Karpas-422 (cell line): ENCODE measurements at regions not wholly inside any gene's neighbourhood (a gene's known extent, or its start where the extent isn't known, plus 50 kb on each side); places are given as distances from the start of the nearest gene placed in this dataset.
A peak's percentile ranks its signal among the peaks of the same experiment; 100 is the strongest.

ENCODE experiments used
- DNase-seq: peaks from one replicate; pipeline ENCODE4 v3.0.0-alpha.2; 2015
- H2AFZ ChIP-seq: fragments of 200-600 bp; sonication (generic); 2 replicates; pipeline ENCODE4 v1.6.1; 2014; ENCODE audit warnings: antibody characterized with exemption, low read length, mixed read lengths
- H3K27ac ChIP-seq: fragments of 200-600 bp; sonication (generic); 2 replicates; pipeline ENCODE4 v1.5.1; 2014; ENCODE audit warnings: mild to moderate bottlenecking, low read length, moderate library complexity
- H3K27me3 ChIP-seq: fragments of 200-600 bp; sonication (generic); 2 replicates; pipeline ENCODE4 v1.6.1; 2014; ENCODE audit warnings: low read length, mixed read lengths
- H3K36me3 ChIP-seq: fragments of 200-600 bp; sonication (generic); 2 replicates; pipeline ENCODE4 v1.6.1; 2014; ENCODE audit warnings: low read length, mixed read lengths; ENCODE audit not compliant: insufficient read depth
- H3K4me1 ChIP-seq: fragments of 200-600 bp; sonication (generic); 2 replicates; pipeline ENCODE4 v1.6.1; 2014; ENCODE audit warnings: mild to moderate bottlenecking, low read length, mixed read lengths
- H3K4me2 ChIP-seq: fragments of 200-600 bp; sonication (generic); 2 replicates; pipeline ENCODE4 v1.6.1; 2014; ENCODE audit warnings: low read length, low read depth, mild to moderate bottlenecking; ENCODE audit not compliant: poor library complexity, severe bottlenecking
- H3K4me3 ChIP-seq: fragments of 200-600 bp; sonication (generic); 2 replicates; pipeline ENCODE4 v1.5.1; 2014; ENCODE audit warnings: mild to moderate bottlenecking, antibody characterized with exemption, low read length, mixed read lengths
- H3K79me2 ChIP-seq: fragments of 200-600 bp; sonication (generic); 2 replicates; pipeline ENCODE4 v1.6.1; 2014; ENCODE audit warnings: mild to moderate bottlenecking, low read length, mixed read lengths
- H3K9ac ChIP-seq: fragments of 200-600 bp; sonication (generic); 2 replicates; pipeline ENCODE4 v1.6.0; 2014; ENCODE audit warnings: low read length
- H3K9me2 ChIP-seq: fragments of 200-600 bp; sonication (generic), shearing (Covaris generic); replicated peaks from 2 replicates; pipeline ENCODE4 v1.6.0; 2014; ENCODE audit warnings: mild to moderate bottlenecking, low read length, moderate library complexity; ENCODE audit not compliant: insufficient read depth
- H3K9me3 ChIP-seq: fragments of 300-700, 200-600 bp; sonication (generic); 2 replicates; pipeline ENCODE4 v1.6.1; 2014; ENCODE audit warnings: low read length, mixed read lengths
- H4K20me1 ChIP-seq: fragments of 200-600 bp; sonication (generic); 2 replicates; pipeline ENCODE4 v1.6.1; 2014; ENCODE audit warnings: mild to moderate bottlenecking, antibody characterized with exemption, low read length, low read depth; ENCODE audit not compliant: insufficient read depth

- no peak overlapping the region for H2AFZ ChIP-seq
- peaks cover 8% of the 10 kb centered on the region for H3K4me1 ChIP-seq
- no peak overlapping the region for H3K27ac ChIP-seq
- H3K9me2 ChIP-seq, result no peaks in the 10 kb centered on the region
- H3K9ac ChIP-seq, result no peak overlapping the region
- no peak for DNase-seq
- H3K9me3 ChIP-seq, result no peaks in the 10 kb centered on the region
- H3K4me3 ChIP-seq, result no peak overlapping the region
- no peaks in the 10 kb centered on the region for H4K20me1 ChIP-seq
- no peaks in the 10 kb centered on the region for H3K36me3 ChIP-seq
- H3K27me3 ChIP-seq, result 0 out of 2 replicates have a peak, but pooled peaks cover 5% of the 10 kb centered on the region
- no peaks in the 10 kb centered on the region for H3K79me2 ChIP-seq
- no peak overlapping the region for H3K4me2 ChIP-seq
Measured at GRCh38 chr11:88448131-88448670, 110.7 kb upstream of the CTSC start.

- Histone ChIP-seq H2AFZ (no peak overlapping the region), H3K79me2 (no peaks in the 10 kb centered on the region), H3K4me1 (peaks cover 8% of the 10 kb centered on the region), H3K4me2 (no peak overlapping the region), H3K36me3 (no peaks in the 10 kb centered on the region), H3K9me3 (no peaks in the 10 kb centered on the region), H3K9ac (no peak overlapping the region), H3K27me3 (0 out of 2 replicates have a peak, but pooled peaks cover 6% of the 10 kb centered on the region), H3K4me3 (no peak overlapping the region), H3K9me2 (no peaks in the 10 kb centered on the region), H3K27ac (no peak overlapping the region), H4K20me1 (no peaks in the 10 kb centered on the region)
- DNase-seq, result no peak
Measured at GRCh38 chr11:88447281-88447680, 109.7 kb upstream of the CTSC start.

GRCh38 chr11:88439356-88439755 is 101.8 kb upstream of the CTSC start:
- no peak for DNase-seq
- peaks cover 12% of the 10 kb centered on the region; the same call in 1 of the 2 replicates for H3K27me3 ChIP-seq
- no peak overlapping the region for H3K27ac ChIP-seq
- no peaks in the 10 kb centered on the region for H4K20me1 ChIP-seq
- no peak overlapping the region for H3K4me2 ChIP-seq
- no peaks in the 10 kb centered on the region for H3K79me2 ChIP-seq
- H2AFZ ChIP-seq, result no peak overlapping the region
- no peak overlapping the region for H3K9ac ChIP-seq
- peaks cover 4% of the 10 kb centered on the region; the same call in 1 of the 2 replicates for H3K4me1 ChIP-seq
- no peaks in the 10 kb centered on the region for H3K36me3 ChIP-seq
- no peak overlapping the region for H3K4me3 ChIP-seq
- 0 out of 2 replicates have a peak, but pooled peaks cover 4% of the 10 kb centered on the region for H3K9me3 ChIP-seq
- H3K9me2 ChIP-seq, result no peaks in the 10 kb centered on the region

GRCh38 chr11:88438721-88439120 is 101.2 kb upstream of the CTSC start:
- Histone ChIP-seq H2AFZ (no peak overlapping the region), H3K9ac (no peak overlapping the region), H3K4me3 (no peak overlapping the region), H4K20me1 (no peaks in the 10 kb centered on the region), H3K4me1 (peaks cover 4% of the 10 kb centered on the region; the same call in 1 of the 2 replicates), H3K9me2 (no peaks in the 10 kb centered on the region), H3K79me2 (no peaks in the 10 kb centered on the region), H3K27ac (no peak overlapping the region), H3K36me3 (no peaks in the 10 kb centered on the region), H3K9me3 (0 out of 2 replicates have a peak, but pooled peaks cover 4% of the 10 kb centered on the region), H3K27me3 (peaks cover 9% of the 10 kb centered on the region; the same call in 1 of the 2 replicates), H3K4me2 (no peak overlapping the region)
- DNase-seq, result no peak

- no peak overlapping the region for H2AFZ ChIP-seq
- no peak overlapping the region for H3K9ac ChIP-seq
- H3K9me3 ChIP-seq, result 0 out of 2 replicates have a peak, but pooled peaks cover 4% of the 10 kb centered on the region
- no peak overlapping the region for H3K4me2 ChIP-seq
- peaks cover 5% of the 10 kb centered on the region; the same call in 1 of the 2 replicates for H3K27me3 ChIP-seq
- no peak for DNase-seq
- H4K20me1 ChIP-seq, result no peaks in the 10 kb centered on the region
- no peaks in the 10 kb centered on the region for H3K9me2 ChIP-seq
- H3K36me3 ChIP-seq, result no peaks in the 10 kb centered on the region
- peaks cover 4% of the 10 kb centered on the region; the same call in 1 of the 2 replicates for H3K4me1 ChIP-seq
- H3K4me3 ChIP-seq, result no peak overlapping the region
- H3K27ac ChIP-seq, result no peak overlapping the region
- H3K79me2 ChIP-seq, result no peaks in the 10 kb centered on the region
Measured at GRCh38 chr11:88435415-88435814, 97.9 kb upstream of the CTSC start.

GRCh38 chr11:88434333-88434976 is 96.9 kb upstream of the CTSC start:
- no peak overlapping the region for H3K4me3 ChIP-seq
- H3K4me2 ChIP-seq, result no peak overlapping the region
- H4K20me1 ChIP-seq, result no peaks in the 10 kb centered on the region
- 0 out of 2 replicates have a peak, but pooled peaks cover 4% of the 10 kb centered on the region for H3K9me3 ChIP-seq
- H3K9me2 ChIP-seq, result no peaks in the 10 kb centered on the region
- no peaks in the 10 kb centered on the region for H3K79me2 ChIP-seq
- no peak overlapping the region for H3K27ac ChIP-seq
- peaks cover 4% of the 10 kb centered on the region; the same call in 1 of the 2 replicates for H3K4me1 ChIP-seq
- H3K36me3 ChIP-seq, result no peaks in the 10 kb centered on the region
- peaks cover 5% of the 10 kb centered on the region; the same call in 1 of the 2 replicates for H3K27me3 ChIP-seq
- no peak overlapping the region for H3K9ac ChIP-seq
- H2AFZ ChIP-seq, result peak overlapping the region; percentile 4; the same call in 1 of the 2 replicates
- DNase-seq, result peak; percentile 80

GRCh38 chr11:88433536-88434230 is 96.1 kb upstream of the CTSC start:
- no peaks in the 10 kb centered on the region for H4K20me1 ChIP-seq
- H3K27ac ChIP-seq, result no peak overlapping the region

More at GRCh38 chr11:88433536-88434230, 96.1 kb upstream of the CTSC start:
- Histone ChIP-seq H3K27me3 (peaks cover 5% of the 10 kb centered on the region; the same call in 1 of the 2 replicates), H2AFZ (no peak overlapping the region), H3K9ac (no peak overlapping the region), H3K9me2 (no peaks in the 10 kb centered on the region), H3K79me2 (no peaks in the 10 kb centered on the region), H3K9me3 (0 out of 2 replicates have a peak, but pooled peaks cover 4% of the 10 kb centered on the region), H3K36me3 (no peaks in the 10 kb centered on the region), H3K4me2 (no peak overlapping the region), H3K4me1 (peaks cover 4% of the 10 kb centered on the region; the same call in 1 of the 2 replicates), H3K4me3 (no peak overlapping the region)
- DNase-seq, result no peak
